ENCODE measurements at regions not wholly inside any gene's neighbourhood (a gene's known extent, or its start where the extent isn't known, plus 50 kb on each side); places are given as distances from the start of the nearest gene placed in this dataset.

GRCh38 chr2:60271713-60272112 is 281.7 kb downstream of the BCL11A start:
- Mint-ChIP-seq H3K4me3 (no peak overlapping the region), H3K27me3 (no peaks in the 10 kb centered on the region), H3K36me3 (peaks cover 0 to 8% of the 10 kb centered on the region in 2 donors), H3K9me3 (peaks cover 0 to 18% (median 2%) of the 10 kb centered on the region in 7 donors), H3K27ac (peak overlapping the region in 3 of 6 donors; percentile 28 to 61 (median 38)), H3K4me1 (peaks cover 2 to 12% (median 5%) of the 10 kb centered on the region in 3 donors)
- ATAC-seq (ENCODE audit: low read depth in 2 of 2) (no peak), DNase-seq (no peak)

GRCh38 chr2:60271131-60271530 is 282.3 kb downstream of the BCL11A start:
- Mint-ChIP-seq H3K36me3 (peaks cover 0 to 3% of the 10 kb centered on the region in 2 donors), H3K4me1 (peaks cover 2 to 8% (median 5%) of the 10 kb centered on the region in 3 donors), H3K27ac (no peak overlapping the region), H3K9me3 (peaks cover 0 to 16% (median 2%) of the 10 kb centered on the region in 7 donors), H3K27me3 (no peaks in the 10 kb centered on the region), H3K4me3 (no peak overlapping the region)
- DNase-seq (no peak), ATAC-seq (ENCODE audit: low read depth in 2 of 2) (no peak)

GRCh38 chr2:60268661-60269060 is 284.8 kb downstream of the BCL11A start:
- Mint-ChIP-seq H3K27me3 (no peaks in the 10 kb centered on the region), H3K9me3 (peaks cover 0 to 5% (median 0%) of the 10 kb centered on the region in 7 donors), H3K36me3 (no peaks in the 10 kb centered on the region), H3K4me1 (peaks cover 2 to 18% (median 10%) of the 10 kb centered on the region in 3 donors), H3K4me3 (peak overlapping the region in 1 of 8 donors; percentile 22), H3K27ac (no peak overlapping the region)
- ATAC-seq (ENCODE audit: low read depth in 2 of 2), result no peak
- no peak for DNase-seq

- H3K4me3 Mint-ChIP-seq, result no peak overlapping the region
- DNase-seq, result no peak
- peaks cover 2 to 19% (median 12%) of the 10 kb centered on the region in 3 donors for H3K4me1 Mint-ChIP-seq
- no peaks in the 10 kb centered on the region for H3K36me3 Mint-ChIP-seq
- H3K9me3 Mint-ChIP-seq, result peaks cover 0 to 5% (median 0%) of the 10 kb centered on the region in 7 donors
- ATAC-seq (ENCODE audit: low read depth in 2 of 2), result no peak
- no peak overlapping the region for H3K27ac Mint-ChIP-seq
- H3K27me3 Mint-ChIP-seq, result no peaks in the 10 kb centered on the region
These were observed 285.4 kb downstream of the BCL11A start for GRCh38 chr2:60268032-60268431.

- H3K4me1 Mint-ChIP-seq, result peaks cover 9 to 24% (median 12%) of the 10 kb centered on the region in 3 donors
These were observed 286.3 kb downstream of the BCL11A start for GRCh38 chr2:60267122-60267521.

GRCh38 chr2:60262178-60262577 is 291.3 kb downstream of the BCL11A start:
- H3K4me3 Mint-ChIP-seq, result no peak overlapping the region
- no peaks in the 10 kb centered on the region for H3K27me3 Mint-ChIP-seq
- DNase-seq (no peak), ATAC-seq (ENCODE audit: low read depth in 2 of 2) (no peak)
- peaks cover 0 to 5% (median 0%) of the 10 kb centered on the region in 7 donors for H3K9me3 Mint-ChIP-seq
- peak overlapping the region in 1 of 6 donors; percentile 35 for H3K27ac Mint-ChIP-seq
- no peaks in the 10 kb centered on the region for H3K36me3 Mint-ChIP-seq
- H3K4me1 Mint-ChIP-seq, result peaks cover 7 to 21% (median 12%) of the 10 kb centered on the region in 3 donors

More at GRCh38 chr2:60267122-60267521, 286.3 kb downstream of the BCL11A start:
- peaks cover 0 to 5% (median 0%) of the 10 kb centered on the region in 7 donors for H3K9me3 Mint-ChIP-seq
- no peak overlapping the region for H3K27ac Mint-ChIP-seq
- ATAC-seq (ENCODE audit: low read depth in 2 of 2), result no peak
- no peak overlapping the region for H3K4me3 Mint-ChIP-seq
- no peaks in the 10 kb centered on the region for H3K27me3 Mint-ChIP-seq
- no peak for DNase-seq
- no peaks in the 10 kb centered on the region for H3K36me3 Mint-ChIP-seq

- H3K9me3 Mint-ChIP-seq, result peaks cover 0 to 5% (median 0%) of the 10 kb centered on the region in 7 donors
- ATAC-seq (ENCODE audit: low read depth in 2 of 2), result no peak
- no peaks in the 10 kb centered on the region for H3K27me3 Mint-ChIP-seq
- peak overlapping the region in 2 of 6 donors; percentile 52 to 79 for H3K27ac Mint-ChIP-seq
- DNase-seq, result no peak
- no peaks in the 10 kb centered on the region for H3K36me3 Mint-ChIP-seq
- no peak overlapping the region for H3K4me3 Mint-ChIP-seq
- peaks cover 7 to 17% (median 12%) of the 10 kb centered on the region in 3 donors for H3K4me1 Mint-ChIP-seq
These were observed 292.7 kb downstream of the BCL11A start for GRCh38 chr2:60260639-60261296.

- Mint-ChIP-seq H3K27me3 (no peaks in the 10 kb centered on the region), H3K4me3 (no peak overlapping the region), H3K9me3 (peaks cover 0 to 1% (median 0%) of the 10 kb centered on the region in 7 donors), H3K36me3 (no peaks in the 10 kb centered on the region), H3K4me1 (peaks cover 7 to 14% (median 12%) of the 10 kb centered on the region in 3 donors), H3K27ac (peak overlapping the region in 1 of 6 donors; percentile 73)
- no peak for ATAC-seq (ENCODE audit: low read depth in 2 of 2)
- DNase-seq, result no peak
These were observed 293.7 kb downstream of the BCL11A start for GRCh38 chr2:60259781-60260180.

- Mint-ChIP-seq H3K4me1 (peaks cover 0 to 4% (median 0%) of the 10 kb centered on the region in 3 donors), H3K36me3 (no peaks in the 10 kb centered on the region), H3K27me3 (no peaks in the 10 kb centered on the region), H3K4me3 (no peak overlapping the region), H3K27ac (peak overlapping the region in 1 of 6 donors; percentile 47), H3K9me3 (no peaks in the 10 kb centered on the region)
- ATAC-seq (ENCODE audit: low read depth in 2 of 2) (no peak), DNase-seq (no peak)
These were observed 300.8 kb downstream of the BCL11A start for GRCh38 chr2:60252581-60253150.

GRCh38 chr2:60251247-60251646 is 302.2 kb downstream of the BCL11A start:
- Mint-ChIP-seq H3K4me1 (peaks cover 0 to 10% (median 4%) of the 10 kb centered on the region in 3 donors), H3K27me3 (no peaks in the 10 kb centered on the region), H3K27ac (peak overlapping the region in 2 of 6 donors; percentile 4 to 68), H3K9me3 (no peaks in the 10 kb centered on the region), H3K4me3 (no peak overlapping the region), H3K36me3 (no peaks in the 10 kb centered on the region)
- no peak for ATAC-seq (ENCODE audit: low read depth in 2 of 2)
- DNase-seq, result no peak

GRCh38 chr2:60249879-60250278 is 303.6 kb downstream of the BCL11A start:
- ATAC-seq (ENCODE audit: low read depth in 2 of 2) (no peak), DNase-seq (no peak)
- H3K4me3 Mint-ChIP-seq, result no peak overlapping the region
- H3K9me3 Mint-ChIP-seq, result peaks cover 0 to 7% (median 0%) of the 10 kb centered on the region in 7 donors
- H3K27me3 Mint-ChIP-seq, result no peaks in the 10 kb centered on the region
- H3K4me1 Mint-ChIP-seq, result peaks cover 0 to 10% (median 4%) of the 10 kb centered on the region in 3 donors
- H3K27ac Mint-ChIP-seq, result peak overlapping the region in 3 of 6 donors; percentile 17 to 36 (median 23)
- H3K36me3 Mint-ChIP-seq, result no peaks in the 10 kb centered on the region

GRCh38 chr2:60247471-60247870 is 306.0 kb downstream of the BCL11A start:
- no peaks in the 10 kb centered on the region for H3K27me3 Mint-ChIP-seq
- H3K9me3 Mint-ChIP-seq, result peaks cover 0 to 9% (median 0%) of the 10 kb centered on the region in 7 donors
- H3K27ac Mint-ChIP-seq, result peak overlapping the region in 1 of 6 donors; percentile 49
- ATAC-seq (ENCODE audit: low read depth in 2 of 2) (no peak), DNase-seq (no peak)
- H3K36me3 Mint-ChIP-seq, result peaks cover 0 to 10% of the 10 kb centered on the region in 2 donors
- no peak overlapping the region for H3K4me3 Mint-ChIP-seq
- H3K4me1 Mint-ChIP-seq, result peaks cover 0 to 10% (median 4%) of the 10 kb centered on the region in 3 donors

- Mint-ChIP-seq H3K4me1 (peaks cover 0 to 10% (median 4%) of the 10 kb centered on the region in 3 donors), H3K4me3 (no peak overlapping the region), H3K9me3 (peaks cover 0 to 11% (median 2%) of the 10 kb centered on the region in 7 donors), H3K27ac (no peak overlapping the region), H3K36me3 (peaks cover 0 to 10% of the 10 kb centered on the region in 2 donors), H3K27me3 (no peaks in the 10 kb centered on the region)
- ATAC-seq (ENCODE audit: low read depth in 2 of 2) (no peak), DNase-seq (no peak)
These were observed 306.9 kb downstream of the BCL11A start for GRCh38 chr2:60246583-60246982.

All from naive B cell (primary cell).